GM12873 (cell line): ENCODE measurements at regions not wholly inside any gene's neighbourhood (a gene's known extent, or its start where the extent isn't known, plus 50 kb on each side); places are given as distances from the start of the nearest gene placed in this dataset.

ENCODE experiments used
- CTCF ChIP-seq: IDR thresholded peaks from 2 replicates; pipeline ENCODE4 v1.5.1; 2012; ENCODE audit warnings: low read depth, mild to moderate bottlenecking, moderate library complexity, low read length, control low read depth; ENCODE audit not compliant: insufficient read depth; ENCODE audit errors: missing control alignments

- no peak for TF ChIP-seq CTCF
These were observed 233.0 kb upstream of the IRX5 start for GRCh38 chr16:54697677-54698076.

- TF ChIP-seq CTCF: no peak
These were observed 233.7 kb upstream of the IRX5 start for GRCh38 chr16:54696970-54697369.

GRCh38 chr16:54696522-54696921, 234.1 kb upstream of the IRX5 start:
- no peak for TF ChIP-seq CTCF

GRCh38 chr16:54694651-54695050, 236.0 kb upstream of the IRX5 start:
- no peak for TF ChIP-seq CTCF

GRCh38 chr16:54693864-54694263, 236.8 kb upstream of the IRX5 start:
- no peak for TF ChIP-seq CTCF

- no peak for TF ChIP-seq CTCF
These were observed 240.0 kb upstream of the IRX5 start for GRCh38 chr16:54690710-54691109.

GRCh38 chr16:54690306-54690705, 240.4 kb upstream of the IRX5 start:
- TF ChIP-seq CTCF: no peak

GRCh38 chr16:54689072-54689865, 241.4 kb upstream of the IRX5 start:
- TF ChIP-seq CTCF: no peak
